B cell (primary cell): ENCODE measurements at regions not wholly inside any gene's neighbourhood (a gene's known extent, or its start where the extent isn't known, plus 50 kb on each side); places are given as distances from the start of the nearest gene placed in this dataset.

Source experiments
- ATAC-seq: fragments of 200-7000 bp; cut with Tn5 transposase; one replicate; pipeline ENCODE4 v1.10.0; 2021; ENCODE audit warnings: low read depth, mild to moderate bottlenecking, moderate number of reproducible peaks, moderate library complexity
- CTCF ChIA-PET: fragments of 350-600 bp; sonication (Branson Sonifier 250); formaldehyde crosslinking; loops from one replicate; lab custom pipeline; 2021; ENCODE audit warnings: antibody characterized with exemption, inconsistent platforms; lab: Charles Lee
- POLR2A ChIA-PET: fragments of 350-600 bp; sonication (Branson Sonifier 250); formaldehyde crosslinking; loops from one replicate; lab custom pipeline; 2021; ENCODE audit warnings: antibody characterized with exemption; lab: Charles Lee
- DNase-seq: peaks from one replicate; pipeline ENCODE4 v3.0.0; 2013
- H2AFZ ChIP-seq: 2 replicates; pipeline ENCODE4 v1.6.1; 2012; ENCODE audit warnings: mild to moderate bottlenecking, low read depth, low read length; ENCODE audit not compliant: insufficient read depth, poor library complexity, severe bottlenecking
- H3K27ac ChIP-seq, 2 donors: 1 replicate in 1 of 2; 2 replicates in 1 of 2; pipeline ENCODE4 v1.5.1; 2012 to 2013; ENCODE audit warnings: low read length in 2 of 2, mild to moderate bottlenecking in 2 of 2, moderate library complexity in 1 of 2
- H3K27me3 ChIP-seq, 4 experiments: fragments of 200-600 bp in 1 of 4; sonication (generic) in 1 of 4; replicated peaks in 1 of 4; 1 replicate in 2 of 4; 2 replicates in 2 of 4; pipeline versions ENCODE4 v1.6.1 to v1.7.0; 2013 to 2016; ENCODE audit warnings: low read length in 3 of 4, mild to moderate bottlenecking in 2 of 4, mixed read lengths in 1 of 4, moderate library complexity in 1 of 4; ENCODE audit not compliant: insufficient read depth in 4 of 4, control insufficient read depth in 3 of 4; ENCODE audit errors: control extremely low read depth in 1 of 4
- H3K36me3 ChIP-seq, 2 experiments: replicated peaks in 1 of 2; 1 replicate in 1 of 2; 2 replicates in 1 of 2; pipeline versions ENCODE4 v1.6.1 to v1.7.1; 2013; ENCODE audit warnings: low read length in 1 of 2; ENCODE audit not compliant: insufficient read depth in 2 of 2, control insufficient read depth in 1 of 2; ENCODE audit errors: control extremely low read depth in 1 of 2, extremely low read depth in 1 of 2
- H3K4me1 ChIP-seq, 2 donors: fragments of 200-600 bp in 1 of 2; sonication (generic) in 1 of 2; 1 replicate in 1 of 2; 2 replicates in 1 of 2; pipeline versions ENCODE4 v1.5.1 to v1.6.1; 2013 to 2017; ENCODE audit warnings: low read length in 2 of 2; ENCODE audit not compliant: control insufficient read depth in 2 of 2, insufficient read depth in 2 of 2
- H3K4me2 ChIP-seq: replicated peaks from 2 replicates; pipeline ENCODE3; 2012; ENCODE audit warnings: mild to moderate bottlenecking, low read depth, low read length; ENCODE audit not compliant: poor library complexity, severe bottlenecking
- H3K4me3 ChIP-seq, 5 experiments: fragments of 200-600 bp in 1 of 5; sonication (generic) in 1 of 5; 1 replicate in 3 of 5; 2 replicates in 2 of 5; pipeline versions ENCODE4 v1.5.1 to v1.7.0; 2011 to 2016; ENCODE audit warnings: low read length in 4 of 5, mild to moderate bottlenecking in 4 of 5, low read depth in 2 of 5, control low read depth in 1 of 5, moderate library complexity in 1 of 5; ENCODE audit not compliant: insufficient read depth in 1 of 5; ENCODE audit errors: control extremely low read depth in 1 of 5, extremely low read depth in 1 of 5
- H3K79me2 ChIP-seq: fragments of 200-600 bp; sonication (generic); one replicate; pipeline ENCODE4 v1.6.0; 2016; ENCODE audit warnings: low read length; ENCODE audit not compliant: control insufficient read depth, insufficient read depth
- H3K9ac ChIP-seq: fragments of 200-600 bp; sonication (generic); 2 replicates; pipeline ENCODE4 v1.6.1; 2017; ENCODE audit warnings: mild to moderate bottlenecking, low read length, moderate library complexity
- H3K9me3 ChIP-seq, 3 donors: one replicate each; pipeline versions ENCODE4 v1.6.1 to v1.7.1; 2013; ENCODE audit warnings: low read length in 2 of 3; ENCODE audit not compliant: control insufficient read depth in 2 of 3, insufficient read depth in 1 of 3; ENCODE audit errors: control extremely low read depth in 1 of 3
- H4K20me1 ChIP-seq: 2 replicates; pipeline ENCODE4 v1.6.0; 2012; ENCODE audit warnings: mild to moderate bottlenecking, low read length; ENCODE audit not compliant: insufficient read depth, control insufficient read depth, poor library complexity, severe bottlenecking
- H3K27ac Mint-ChIP-seq: one replicate; pipeline ENCODE4 v1.8.0; 2021; ENCODE audit warnings: mixed read lengths
- H3K27me3 Mint-ChIP-seq: one replicate; pipeline ENCODE4 v1.8.0; 2021; ENCODE audit warnings: mixed read lengths
- H3K4me1 Mint-ChIP-seq: one replicate; pipeline ENCODE4 v1.8.0; 2021; ENCODE audit warnings: mixed read lengths
- H3K4me3 Mint-ChIP-seq: one replicate; pipeline ENCODE4 v1.8.0; 2021; ENCODE audit warnings: mixed read lengths
- H3K9me3 Mint-ChIP-seq: one replicate; pipeline ENCODE4 v1.8.0; 2022; ENCODE audit warnings: mixed read lengths; ENCODE audit not compliant: insufficient read depth
- CTCF ChIP-seq: fragments of 200-600 bp; IDR thresholded peaks from one replicate; pipeline ENCODE4 v1.8.0; 2022; ENCODE audit warnings: antibody characterized with exemption, mild to moderate bottlenecking
- EZH2 ChIP-seq: IDR thresholded peaks from 2 replicates; pipeline ENCODE4 v1.6.1; 2012; ENCODE audit warnings: borderline replicate concordance, low read depth, mild to moderate bottlenecking, moderate library complexity, low read length; ENCODE audit not compliant: insufficient read depth, poor library complexity, severe bottlenecking
- WGBS: methylation state at CpG from one replicate; pipeline ENCODE4 v1.1.5; 2013; ENCODE audit warnings: missing lambda C conversion rate; ENCODE audit not compliant: insufficient coverage; 5-methylcytosine and 5-hydroxymethylcytosine counted together
- intact Hi-C: fragments of 100-400 bp; cut with micrococcal nuclease; formaldehyde crosslinking; loops from one replicate; pipeline ENCODE4 v1.10.0; 2022

GRCh38 chr21:21921410-21922232 is 923.4 kb downstream of the NCAM2 start:
- H3K79me2 ChIP-seq, result no peaks in the 10 kb centered on the region
- H2AFZ ChIP-seq, result no peak overlapping the region
- 58% methylated on average over 2 of the region's 6 CpGs for WGBS
- no peak for DNase-seq
- no peak overlapping the region for H3K4me3 ChIP-seq
- H3K4me2 ChIP-seq, result no peak overlapping the region
- intact Hi-C loops, result no loop called here
- H3K4me1 ChIP-seq, result no peaks in the 10 kb centered on the region
- H3K9ac ChIP-seq, result no peak overlapping the region
- no peaks in the 10 kb centered on the region for H3K27me3 ChIP-seq
- H3K27ac Mint-ChIP-seq, result no peak overlapping the region
- no peak for TF ChIP-seq EZH2
- peak; percentile 16 for TF ChIP-seq CTCF
- H3K4me3 Mint-ChIP-seq, result no peak overlapping the region
- no peak overlapping the region for H3K27ac ChIP-seq
- H3K36me3 ChIP-seq, result no peaks in the 10 kb centered on the region
- ChIA-PET POLR2A (no interaction called here), CTCF (no interaction called here)
- H3K4me1 Mint-ChIP-seq, result no peaks in the 10 kb centered on the region
- H3K9me3 Mint-ChIP-seq, result no peaks in the 10 kb centered on the region
- peaks cover 0 to 4% (median 0%) of the 10 kb centered on the region in 3 donors for H3K9me3 ChIP-seq
- H4K20me1 ChIP-seq, result no peaks in the 10 kb centered on the region
- no peaks in the 10 kb centered on the region for H3K27me3 Mint-ChIP-seq
- ATAC-seq, result no peak

- TF ChIP-seq CTCF, result no peak
- no peak for TF ChIP-seq EZH2
- no peaks in the 10 kb centered on the region for H3K4me1 Mint-ChIP-seq
- H3K27me3 Mint-ChIP-seq, result no peaks in the 10 kb centered on the region
- H2AFZ ChIP-seq, result no peak overlapping the region
- no peak overlapping the region for H3K27ac Mint-ChIP-seq
- WGBS, result no CpG with 5 or more reads among the region's 1 CpG
- H3K9me3 ChIP-seq, result peaks cover 0 to 4% (median 0%) of the 10 kb centered on the region in 3 donors
- CTCF ChIA-PET, result no interaction called here
- H3K36me3 ChIP-seq, result no peaks in the 10 kb centered on the region
- POLR2A ChIA-PET, result no interaction called here
- H3K4me2 ChIP-seq, result no peak overlapping the region
- no peak overlapping the region for H3K27ac ChIP-seq
- ATAC-seq (no peak), DNase-seq (no peak)
- no peaks in the 10 kb centered on the region for H3K79me2 ChIP-seq
- no peaks in the 10 kb centered on the region for H3K9me3 Mint-ChIP-seq
- no peaks in the 10 kb centered on the region for H3K27me3 ChIP-seq
- H3K4me3 ChIP-seq, result no peak overlapping the region
- H3K9ac ChIP-seq, result no peak overlapping the region
- H4K20me1 ChIP-seq, result no peaks in the 10 kb centered on the region
- H3K4me1 ChIP-seq, result no peaks in the 10 kb centered on the region
- no peak overlapping the region for H3K4me3 Mint-ChIP-seq
- intact Hi-C loops, result no loop called here
Observed at GRCh38 chr21:21929226-21929625, 931.0 kb downstream of the NCAM2 start.
